ENCODE measurements at regions not wholly inside any gene's neighbourhood (a gene's known extent, or its start where the extent isn't known, plus 50 kb on each side); places are given as distances from the start of the nearest gene placed in this dataset.

DNA sequence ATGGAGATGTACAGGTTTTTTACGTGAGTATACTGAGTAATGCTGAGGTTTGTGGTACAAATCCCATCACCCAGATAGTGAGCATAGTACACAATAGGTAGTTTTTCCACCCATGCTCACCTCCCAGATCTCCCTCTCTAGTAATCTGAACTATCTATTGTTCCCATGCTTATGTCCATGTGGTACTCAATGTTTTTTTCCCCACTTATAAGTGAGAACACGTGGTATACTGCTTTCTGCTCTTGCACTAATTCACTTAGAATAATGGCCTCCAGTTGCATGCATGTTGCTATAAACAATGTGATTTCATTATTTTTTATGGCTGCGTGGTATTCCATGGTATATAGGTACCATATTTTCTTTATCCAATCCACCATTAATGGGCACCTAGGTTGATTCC is 593.9 kb downstream of the ANXA1 start:
- DNase-seq (ENCODE audit: low read depth in 2 of 2): no peak

DNA sequence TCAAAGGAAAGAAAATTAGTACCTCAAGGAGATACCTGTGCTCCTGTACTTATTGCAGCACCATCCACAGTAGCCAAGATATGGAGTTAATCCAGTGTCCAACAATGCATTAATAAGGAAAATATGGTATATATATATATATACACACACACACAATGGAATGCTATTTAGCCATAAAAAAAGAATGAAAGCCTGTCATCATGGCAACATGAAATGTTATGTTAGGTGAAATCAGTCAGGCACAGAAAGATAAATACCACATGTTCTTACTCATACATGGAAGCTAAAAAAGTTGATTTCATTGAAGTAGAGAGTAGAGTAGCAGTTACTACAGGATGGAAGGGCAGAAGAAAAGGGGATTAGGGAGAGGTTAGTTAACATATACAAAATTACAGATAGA is 601.5 kb downstream of the ANXA1 start:
- no peak for DNase-seq (ENCODE audit: low read depth in 2 of 2)

DNA sequence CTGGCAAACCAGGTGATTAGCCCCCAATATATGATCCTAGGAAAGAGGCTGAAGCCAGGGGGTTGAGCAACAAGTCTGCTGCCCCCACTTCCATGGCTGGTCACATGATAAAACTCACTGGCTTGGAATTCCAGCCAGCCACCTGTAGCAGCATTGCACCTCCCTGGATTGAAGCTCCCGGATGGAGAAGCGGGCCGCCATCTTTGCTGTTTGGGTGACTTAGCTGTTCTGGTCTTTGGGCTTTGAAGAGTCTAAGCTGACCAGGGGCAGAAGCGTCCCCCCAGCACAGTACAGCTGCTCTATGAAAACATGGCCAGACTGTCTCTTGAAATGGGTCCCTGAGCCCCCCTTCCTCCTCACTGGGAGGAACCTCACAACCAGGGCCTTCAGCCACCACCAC is 610.2 kb downstream of the ANXA1 start:
- DNase-seq (ENCODE audit: low read depth in 2 of 2): no peak

DNA sequence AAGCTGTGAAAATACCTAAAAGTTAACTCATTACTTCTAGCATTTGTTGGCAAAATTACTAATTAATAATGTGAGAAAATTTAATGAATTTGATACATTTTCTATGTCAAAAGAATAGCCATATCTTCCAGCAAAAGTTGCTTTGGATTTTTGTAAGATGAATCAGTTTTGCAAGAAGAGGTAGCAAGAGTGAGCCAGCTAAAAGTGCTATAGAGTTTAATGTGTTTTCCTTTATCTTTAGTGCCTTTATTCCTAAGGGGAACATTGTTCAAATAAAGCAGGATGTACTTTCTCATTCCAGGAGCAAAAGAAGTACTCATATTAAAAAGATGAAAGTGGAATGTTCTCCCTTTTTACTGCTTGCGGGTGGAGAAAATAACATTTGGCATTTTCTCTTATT is 622.2 kb downstream of the ANXA1 start:
- no peak for DNase-seq (ENCODE audit: low read depth in 2 of 2)

DNA sequence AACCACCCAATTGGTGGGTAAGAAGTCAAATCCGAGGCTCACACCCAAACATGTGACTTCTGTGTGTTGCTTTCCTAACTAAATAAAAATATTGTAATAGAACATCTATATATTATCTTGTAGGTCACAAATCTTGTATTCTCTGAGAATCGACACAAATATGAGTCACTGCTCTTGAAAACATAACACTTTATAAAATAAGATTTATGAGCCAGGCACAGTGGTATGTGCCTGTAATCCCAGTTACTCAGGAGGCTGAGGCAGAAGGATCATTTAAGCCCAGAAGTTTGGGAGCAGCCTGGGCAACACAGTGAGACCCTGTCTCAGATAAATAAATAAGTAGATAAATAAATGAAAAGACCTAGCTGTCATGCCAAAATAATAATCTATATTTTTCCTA is 624.1 kb downstream of the ANXA1 start:
- no peak for DNase-seq (ENCODE audit: low read depth in 2 of 2)

DNA sequence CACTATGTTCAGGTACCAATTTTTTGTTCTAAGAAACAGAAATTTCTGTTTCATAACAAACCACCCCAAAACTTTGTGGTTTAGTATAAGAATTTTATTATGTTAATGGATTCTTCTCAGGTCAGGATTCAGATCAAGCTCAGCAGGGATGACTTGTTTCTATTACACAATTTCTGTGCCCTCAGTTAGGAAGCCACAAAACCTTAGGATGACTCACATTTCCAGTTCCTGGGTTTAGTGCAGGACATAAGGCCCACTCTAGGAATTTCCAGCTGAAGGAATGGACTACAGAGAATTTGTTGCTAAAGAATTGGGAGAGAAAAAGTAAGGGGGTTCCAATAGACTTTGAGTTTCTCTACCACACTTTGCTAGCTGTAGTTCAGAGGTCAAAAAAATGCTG is 629.3 kb downstream of the ANXA1 start:
- no peak for DNase-seq (ENCODE audit: low read depth in 2 of 2)

DNA sequence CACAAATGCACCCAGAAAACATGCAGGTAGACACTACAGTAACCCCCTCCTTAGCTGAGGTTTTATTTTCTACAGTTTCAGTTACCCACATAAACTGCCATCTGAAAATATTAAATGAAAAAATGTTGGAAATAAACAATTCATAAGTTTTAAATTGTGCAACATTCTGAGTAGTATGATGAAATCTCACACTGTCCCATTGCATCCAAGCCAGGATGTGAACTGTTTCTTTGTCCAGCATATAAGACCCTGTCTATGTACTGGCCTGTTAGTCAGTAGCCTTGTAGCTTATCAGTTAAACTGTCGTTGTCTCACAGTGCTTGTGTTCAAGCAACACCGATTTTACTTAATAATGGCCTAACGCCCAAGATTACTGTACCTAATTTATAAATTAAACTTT is 630.5 kb downstream of the ANXA1 start:
- no peak for DNase-seq (ENCODE audit: low read depth in 2 of 2)

DNA sequence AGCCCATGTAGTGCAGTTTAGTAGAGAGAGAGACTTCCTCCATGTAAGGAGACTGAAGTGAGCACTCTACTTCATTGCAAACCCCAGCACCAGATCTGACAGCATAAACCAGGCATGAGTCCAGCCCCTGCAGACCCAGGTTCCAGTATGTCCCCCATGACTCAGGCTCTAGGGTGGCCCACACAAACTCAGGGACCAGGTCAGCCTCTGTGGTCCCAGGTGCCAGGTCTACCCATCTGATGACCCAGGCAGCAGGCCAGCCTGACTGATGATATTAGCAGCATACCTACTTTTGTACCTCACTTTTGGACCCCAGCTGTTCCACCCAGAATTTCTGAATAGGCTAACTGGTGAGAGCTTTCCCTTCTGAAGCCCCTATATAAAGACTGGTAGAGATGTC is 647.8 kb downstream of the ANXA1 start:
- DNase-seq (ENCODE audit: low read depth in 2 of 2): no peak

DNA sequence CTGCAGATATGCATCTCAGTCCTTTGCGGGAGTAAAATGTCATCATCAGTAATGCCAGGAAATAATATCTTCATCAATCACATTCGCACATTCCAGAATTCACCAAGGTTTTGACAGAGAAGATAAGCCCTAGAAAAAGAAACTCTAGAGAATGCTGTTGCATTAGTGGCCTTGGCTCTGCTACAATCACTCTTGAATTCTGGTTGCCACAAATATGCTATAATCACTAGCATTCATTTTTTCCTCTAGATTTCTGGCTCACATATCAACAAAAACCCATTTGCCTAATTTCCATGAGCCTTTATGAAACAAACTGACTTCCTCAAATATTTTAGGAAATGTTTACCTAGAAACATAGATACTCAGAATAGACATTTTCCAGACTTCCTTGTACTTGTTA is 653.4 kb downstream of the ANXA1 start:
- DNase-seq (ENCODE audit: low read depth in 2 of 2): no peak

DNA sequence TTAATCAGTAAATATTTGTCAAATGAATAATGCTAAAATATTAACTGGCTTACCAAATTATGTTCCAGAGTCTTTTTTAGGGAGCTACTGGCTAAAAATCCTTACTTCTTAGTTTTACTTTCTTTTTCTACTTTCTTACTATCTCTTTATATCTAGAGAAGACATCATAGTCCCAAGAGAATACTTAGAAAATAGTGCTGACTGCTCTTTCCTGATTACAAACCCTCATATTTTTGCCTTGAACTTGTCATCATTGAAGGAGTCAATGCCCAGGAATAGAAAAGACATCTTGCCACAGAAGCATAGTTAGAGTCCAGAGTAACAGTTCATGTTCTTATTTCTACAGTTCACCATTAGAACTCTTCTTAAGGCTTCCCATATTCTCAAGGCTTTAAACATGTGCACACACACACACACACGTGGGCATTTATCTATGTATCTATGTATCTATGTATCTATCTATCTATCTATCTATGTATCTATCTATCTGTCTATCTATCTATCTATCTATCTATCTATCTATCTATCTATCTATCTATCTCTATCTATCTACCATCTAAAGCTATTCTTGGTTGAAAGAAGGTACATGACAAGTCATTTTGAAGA is 654.3 kb downstream of the ANXA1 start:
- DNase-seq (ENCODE audit: low read depth in 2 of 2): no peak

DNA sequence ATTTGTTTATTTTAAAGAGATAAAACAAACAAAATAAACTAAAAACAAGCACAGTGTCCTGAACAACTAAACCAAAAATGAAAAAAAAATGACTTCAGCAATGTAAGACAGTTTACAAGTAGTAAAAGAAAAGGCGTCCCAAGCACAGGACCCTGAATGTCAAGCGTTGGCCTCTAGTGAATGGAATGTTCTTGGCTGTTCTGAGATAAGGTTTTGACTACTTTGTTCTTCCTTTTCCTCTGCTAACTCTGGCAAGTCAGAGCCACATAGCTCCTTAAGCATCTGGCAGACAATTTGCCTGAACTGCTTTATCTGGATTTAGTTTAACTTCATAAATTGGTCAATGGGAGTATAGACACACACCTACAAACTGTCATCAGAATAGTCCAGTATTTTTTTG is 655.2 kb downstream of the ANXA1 start:
- no peak for DNase-seq (ENCODE audit: low read depth in 2 of 2)

DNA sequence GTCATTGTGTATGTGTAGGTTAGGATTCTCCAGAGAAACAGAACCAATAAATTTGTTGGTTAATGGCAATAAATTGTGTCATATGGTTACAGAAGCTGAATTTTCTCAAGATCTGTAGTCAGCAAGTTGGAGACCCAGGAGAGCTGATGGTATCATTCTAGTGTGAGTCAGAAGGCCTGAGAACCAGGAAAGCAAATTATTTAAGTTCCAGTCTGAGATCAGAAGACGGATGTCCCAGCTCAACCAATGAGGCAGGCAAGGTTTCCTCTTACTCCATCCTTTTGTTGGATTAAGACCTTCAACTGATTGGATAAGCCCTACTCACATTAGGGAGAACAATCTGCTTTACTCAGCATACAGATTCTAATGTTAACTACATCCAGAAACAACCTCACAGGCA is 656.3 kb downstream of the ANXA1 start:
- DNase-seq (ENCODE audit: low read depth in 2 of 2): no peak

DNA sequence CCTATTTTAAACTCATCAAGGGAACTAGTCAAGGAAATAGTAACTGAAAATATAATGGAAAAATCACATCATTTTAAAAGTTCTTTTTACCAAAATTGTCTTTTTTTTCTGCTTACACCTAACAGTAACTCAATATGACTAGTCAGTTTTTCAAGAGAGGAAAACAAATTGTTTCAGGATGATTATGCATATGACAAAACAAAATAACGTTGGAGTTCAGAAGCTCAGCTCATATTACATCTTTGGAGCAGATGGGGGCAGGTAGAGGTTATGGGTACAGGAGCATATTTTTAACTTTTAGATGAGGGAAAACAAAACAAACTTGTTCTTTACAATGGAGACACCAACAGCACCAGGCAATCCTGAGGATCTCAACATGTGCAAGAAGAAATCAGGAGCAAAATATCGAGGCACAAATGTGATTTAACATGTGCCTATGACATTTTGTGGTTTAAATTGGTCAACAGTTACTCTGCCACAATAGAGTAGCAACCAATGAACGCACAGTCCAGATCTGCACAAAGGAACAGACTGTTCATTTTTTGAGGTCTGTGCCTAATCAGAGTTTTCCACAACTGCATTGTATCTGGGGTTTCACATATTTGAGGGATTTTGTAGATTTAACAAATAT is 659.0 kb downstream of the ANXA1 start:
- DNase-seq (ENCODE audit: low read depth in 2 of 2): no peak

DNA sequence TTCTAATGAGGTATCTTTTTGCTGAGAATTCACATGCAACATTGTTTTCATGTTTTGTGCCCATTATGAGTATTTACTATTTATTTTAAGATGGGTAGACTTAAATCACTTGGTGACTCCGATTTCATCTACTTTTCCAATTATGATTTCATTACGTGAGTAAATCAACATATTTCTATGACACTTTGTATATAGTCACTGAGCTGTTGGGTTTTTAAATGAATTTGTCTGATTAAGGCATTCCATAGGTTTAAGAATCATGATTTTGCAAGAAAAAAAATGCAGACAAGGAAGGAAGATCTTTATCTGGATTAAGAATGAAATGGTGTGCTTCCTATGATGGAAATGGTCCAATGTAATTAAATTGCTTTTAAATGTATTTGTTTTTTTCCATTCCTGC is 661.9 kb downstream of the ANXA1 start:
- no peak for DNase-seq (ENCODE audit: low read depth in 2 of 2)

DNA sequence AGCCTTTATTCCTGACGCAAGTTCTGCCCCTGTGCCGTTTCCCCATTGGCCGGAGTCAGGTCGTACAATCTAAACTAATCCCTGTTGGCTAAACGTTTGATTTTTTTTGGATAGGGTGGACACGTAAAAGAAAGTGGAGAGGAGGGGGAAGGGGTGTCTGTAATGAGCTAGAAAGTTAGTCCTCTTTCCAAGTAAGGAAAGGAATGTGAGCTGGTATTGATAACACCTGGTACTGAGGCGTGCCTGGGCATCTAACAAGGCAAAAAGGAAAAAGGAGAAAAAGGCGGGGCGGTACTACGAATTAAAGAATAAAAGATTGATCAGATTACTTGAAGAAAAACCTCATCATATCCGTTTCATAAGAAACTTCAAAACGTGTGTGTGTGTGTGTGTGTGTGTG is 665.2 kb downstream of the ANXA1 start:
- DNase-seq (ENCODE audit: low read depth in 2 of 2): no peak

DNA sequence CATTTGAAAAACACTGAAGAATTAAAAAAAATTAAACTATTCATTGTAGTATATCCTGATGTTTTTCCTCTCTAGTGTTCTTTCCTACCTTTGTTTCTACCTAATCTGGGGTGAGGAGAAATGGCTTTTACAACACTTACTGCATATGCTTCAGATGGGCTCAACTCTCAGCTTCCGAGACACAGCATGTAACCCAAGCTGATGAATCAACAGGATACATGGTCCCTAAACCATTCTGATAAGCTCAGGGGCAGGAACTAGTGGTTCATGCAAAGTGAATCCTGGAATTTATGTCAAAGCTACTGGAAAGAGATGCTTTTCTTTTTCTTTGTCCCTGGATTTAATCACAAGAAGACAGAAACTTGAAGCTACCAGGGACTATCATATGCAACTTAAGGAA is 672.5 kb upstream of the RORB start:
- DNase-seq (ENCODE audit: low read depth in 2 of 2): no peak

DNA sequence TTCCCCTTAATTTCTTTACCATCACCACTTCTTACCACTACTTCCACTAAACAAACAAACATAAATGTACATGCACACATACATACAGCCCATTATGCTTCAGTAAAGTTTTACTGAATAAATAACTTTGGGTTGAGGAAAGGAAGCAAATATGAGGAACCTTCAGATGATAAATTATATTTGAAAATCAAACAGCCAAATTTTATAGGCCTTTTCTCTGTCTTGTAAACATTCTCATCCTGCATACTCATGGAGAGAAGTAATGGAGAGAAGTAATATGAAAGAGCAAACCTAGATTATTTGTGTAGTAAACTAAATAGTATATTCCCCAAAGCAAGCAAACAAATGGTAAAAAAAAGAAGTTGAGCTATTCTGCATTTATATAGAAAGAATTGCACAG is 658.3 kb upstream of the RORB start:
- DNase-seq (ENCODE audit: low read depth in 2 of 2): no peak

DNA sequence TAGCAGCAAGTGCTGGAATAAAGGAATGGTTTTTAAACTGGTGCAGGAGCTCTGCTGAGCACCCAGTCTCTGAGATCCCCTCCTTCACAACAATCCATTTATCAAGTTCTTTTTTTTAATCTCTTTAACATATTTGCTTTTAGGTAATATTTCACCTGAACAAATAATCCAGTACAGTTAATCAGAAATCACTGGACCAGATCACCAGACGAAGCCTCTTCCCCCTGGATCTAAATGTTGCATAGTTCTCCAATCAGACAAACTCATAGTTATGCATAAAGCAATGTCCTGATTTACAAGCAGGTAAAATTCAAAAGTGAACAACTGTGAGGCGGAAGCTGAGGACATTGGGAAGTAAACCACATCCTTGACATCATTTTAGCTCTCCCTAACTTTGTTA is 657.7 kb upstream of the RORB start:
- no peak for DNase-seq (ENCODE audit: low read depth in 2 of 2)

DNA sequence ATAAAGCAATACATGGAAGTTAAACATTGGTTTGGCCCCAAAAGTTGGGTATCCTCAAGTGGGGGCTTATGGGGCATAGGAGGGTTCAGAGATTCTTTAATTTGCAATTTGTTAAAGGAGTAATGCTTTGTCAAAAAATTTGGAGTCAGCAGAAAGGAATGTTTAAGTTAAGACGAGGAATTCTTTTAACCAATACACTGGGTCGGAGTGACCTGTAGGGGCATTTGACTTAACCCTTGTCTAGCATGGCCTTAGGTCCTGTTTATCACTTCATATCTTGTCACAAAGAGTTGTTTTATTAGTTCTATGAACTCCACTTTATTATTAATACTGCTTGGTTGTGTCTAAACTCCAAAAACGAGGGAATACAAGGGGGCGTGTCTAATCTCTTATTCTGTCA is 656.1 kb upstream of the RORB start:
- DNase-seq (ENCODE audit: low read depth in 2 of 2): no peak

DNA sequence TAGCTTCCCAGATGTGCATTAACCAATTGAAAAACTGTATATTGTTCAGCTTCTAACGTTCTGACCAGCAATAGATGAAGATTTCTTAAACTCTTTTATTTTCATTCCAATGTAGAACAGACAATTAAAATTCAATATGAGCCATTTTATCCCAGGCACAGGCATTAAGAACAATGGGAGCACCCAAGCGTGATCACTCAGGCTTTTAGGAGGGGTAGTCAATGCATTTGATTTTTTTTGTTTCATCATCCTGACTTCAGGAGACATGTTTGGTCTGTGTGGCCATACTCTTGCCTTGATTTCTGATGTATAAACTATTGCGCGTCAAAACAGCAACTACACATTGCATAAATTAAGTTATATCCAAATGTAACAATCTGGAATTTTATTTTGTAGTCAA is 653.0 kb upstream of the RORB start:
- DNase-seq (ENCODE audit: low read depth in 2 of 2): no peak

DNA sequence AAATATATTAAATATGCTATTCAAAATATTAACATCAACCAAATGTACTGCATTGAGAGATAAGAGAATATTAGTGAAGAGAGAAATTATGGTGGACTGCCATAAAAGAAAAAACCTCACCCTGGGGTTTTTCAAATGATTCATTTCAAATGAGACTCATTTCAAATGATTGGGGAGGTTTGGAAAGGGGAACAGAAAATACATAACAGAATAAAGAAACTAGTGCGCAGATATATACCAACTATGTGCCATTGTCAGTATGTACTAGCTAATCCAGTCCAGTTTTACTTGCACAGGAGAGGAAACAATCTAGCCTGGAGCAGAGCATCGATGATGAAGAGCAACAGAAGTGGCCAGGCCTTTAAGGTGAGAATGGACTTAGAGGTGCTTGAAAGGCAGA is 651.6 kb upstream of the RORB start:
- DNase-seq (ENCODE audit: low read depth in 2 of 2): no peak

DNA sequence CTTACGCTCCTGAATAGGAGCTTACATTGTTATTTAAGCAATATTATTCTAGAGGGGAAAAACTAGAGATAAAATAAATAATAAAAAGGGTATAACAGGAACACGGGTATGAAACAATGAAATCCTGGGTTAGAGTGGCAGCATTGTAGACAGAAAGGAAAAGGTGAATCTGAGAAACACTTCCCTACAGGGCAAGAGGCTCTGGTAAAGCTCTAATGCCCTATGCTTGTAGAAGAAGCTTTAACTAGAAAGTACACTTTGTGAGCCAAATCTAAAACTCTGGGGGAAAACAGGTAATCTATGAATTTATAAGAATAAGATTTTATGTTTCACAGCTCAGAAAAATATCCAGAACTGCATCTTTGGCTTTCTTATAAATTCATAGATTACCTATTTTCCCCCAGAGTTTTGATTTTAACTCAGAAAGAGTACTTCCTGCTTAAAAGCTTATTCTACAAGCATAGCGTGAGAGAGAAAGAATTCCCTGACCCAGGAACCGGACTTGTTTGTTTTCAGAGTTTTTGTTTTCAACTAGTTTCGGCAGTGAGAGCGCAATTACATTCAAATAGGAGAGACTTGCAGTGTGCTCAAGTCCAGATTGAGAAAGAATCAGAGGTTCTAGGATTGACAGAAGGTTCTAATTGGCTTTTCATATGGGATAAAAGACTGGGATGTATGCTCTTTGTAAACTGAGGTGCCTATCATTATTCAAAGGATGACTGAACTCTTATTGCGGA is 651.0 kb upstream of the RORB start:
- DNase-seq (ENCODE audit: low read depth in 2 of 2): no peak

DNA sequence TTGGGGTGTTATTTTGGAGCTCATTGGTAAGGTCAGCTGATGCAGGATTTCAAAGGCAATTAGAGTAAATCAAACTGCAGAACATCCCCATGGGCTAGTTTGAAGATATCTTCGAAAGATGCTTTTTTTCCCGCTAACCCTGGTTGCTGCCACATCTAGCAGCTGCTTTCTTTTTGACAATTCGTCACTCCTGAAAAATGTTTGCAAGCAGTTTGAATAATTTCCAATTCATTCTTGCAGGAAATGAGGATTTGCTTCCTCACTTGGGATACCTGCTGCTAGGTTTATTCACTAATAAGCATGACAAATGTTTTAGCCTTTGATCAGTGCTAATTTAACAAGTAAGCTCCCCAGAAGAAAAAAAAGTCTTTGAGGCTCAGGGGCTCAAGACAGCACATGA is 649.6 kb upstream of the RORB start:
- no peak for DNase-seq (ENCODE audit: low read depth in 2 of 2)

DNA sequence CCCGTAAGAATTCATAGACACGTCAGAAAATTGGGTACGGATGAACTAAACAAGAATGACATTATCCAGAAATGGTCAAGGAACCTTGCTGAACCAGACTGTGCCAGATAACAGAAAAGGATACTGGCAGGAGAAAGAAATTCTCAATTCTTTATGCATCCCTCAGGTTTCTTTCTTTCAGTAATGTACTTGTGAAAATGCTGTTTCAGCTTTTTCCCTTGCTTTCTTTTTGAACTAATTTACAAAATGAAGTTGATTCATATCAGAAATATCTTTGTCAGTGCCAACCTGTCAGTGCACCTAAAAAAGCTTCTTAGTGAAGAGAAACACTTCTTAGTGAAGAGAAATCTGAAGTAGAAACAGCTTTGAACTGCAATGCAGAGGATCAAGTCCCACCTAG is 643.6 kb upstream of the RORB start:
- no peak for DNase-seq (ENCODE audit: low read depth in 2 of 2)

Data from stimulated activated CD8-positive, alpha-beta memory T cell treated with anti-CD3 and anti-CD28 coated beads, Interleukin-15, amount 100 ng/mL, for 4 hours (primary cell).